Adipocyte (in vitro differentiated cells): ENCODE measurements at regions not wholly inside any gene's neighbourhood (a gene's known extent, or its start where the extent isn't known, plus 50 kb on each side); places are given as distances from the start of the nearest gene placed in this dataset.

Source experiments
- DNase-seq: peaks from one replicate; pipeline ENCODE4 v3.0.0-alpha.2; 2015; ENCODE audit warnings: low read depth
- H3K27me3 ChIP-seq: replicated peaks from 2 replicates; pipeline ENCODE4 v1.7.0; 2013; ENCODE audit warnings: mild to moderate bottlenecking, low read length, moderate library complexity; ENCODE audit not compliant: control insufficient read depth, insufficient read depth
- H3K36me3 ChIP-seq: 2 replicates; pipeline ENCODE4 v1.7.0; 2013; ENCODE audit warnings: low read length, mild to moderate bottlenecking, moderate library complexity; ENCODE audit not compliant: control insufficient read depth, insufficient read depth, severe bottlenecking
- H3K4me1 ChIP-seq: 2 replicates; pipeline ENCODE4 v1.7.0; 2013; ENCODE audit warnings: mild to moderate bottlenecking, low read length, moderate library complexity; ENCODE audit not compliant: control insufficient read depth, insufficient read depth
- H3K4me3 ChIP-seq: 2 replicates; pipeline ENCODE4 v1.7.0; 2013; ENCODE audit warnings: mild to moderate bottlenecking, low read length, moderate library complexity
- H3K9ac ChIP-seq: 2 replicates; pipeline ENCODE4 v1.7.0; 2013; ENCODE audit warnings: mild to moderate bottlenecking, low read length, moderate library complexity
- H3K9me3 ChIP-seq: 2 replicates; pipeline ENCODE4 v1.7.0; 2013; ENCODE audit warnings: mild to moderate bottlenecking, low read length, moderate library complexity; ENCODE audit not compliant: control insufficient read depth

- no peak overlapping the region for H3K4me3 ChIP-seq
- no peaks in the 10 kb centered on the region for H3K27me3 ChIP-seq
- H3K9me3 ChIP-seq = no peaks in the 10 kb centered on the region
- H3K9ac ChIP-seq = no peak overlapping the region
- DNase-seq = no peak
- no peaks in the 10 kb centered on the region for H3K4me1 ChIP-seq
- H3K36me3 ChIP-seq = no peaks in the 10 kb centered on the region
These were observed 646.2 kb downstream of the TRAM1L1 start for GRCh38 chr4:116438981-116439729.

DNA sequence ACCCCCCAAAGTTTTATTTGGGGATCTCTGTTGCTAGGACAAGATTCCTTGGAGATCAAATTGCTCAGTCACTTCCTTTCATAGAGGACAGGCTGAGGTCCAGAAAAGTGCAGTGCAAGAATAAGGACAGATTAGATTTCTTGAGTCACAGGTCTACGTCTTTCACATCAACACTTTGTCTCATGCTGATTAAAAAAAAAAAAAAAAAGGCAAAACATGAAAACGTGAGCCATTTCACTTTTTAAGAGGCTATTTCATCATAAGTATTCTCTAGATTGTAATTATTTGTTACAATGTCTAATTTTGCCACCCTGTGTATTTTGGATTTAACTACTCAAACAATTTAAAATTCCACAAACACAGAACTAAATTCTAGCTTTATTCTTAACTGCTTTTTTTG lies 647.0 kb downstream of the TRAM1L1 start:
- Histone ChIP-seq H3K36me3 (no peaks in the 10 kb centered on the region), H3K27me3 (no peaks in the 10 kb centered on the region), H3K4me1 (no peaks in the 10 kb centered on the region), H3K9me3 (no peaks in the 10 kb centered on the region), H3K4me3 (no peak overlapping the region), H3K9ac (no peak overlapping the region)
- no peak for DNase-seq

- Histone ChIP-seq H3K9me3 (peaks cover 13% of the 10 kb centered on the region), H3K27me3 (no peaks in the 10 kb centered on the region), H3K36me3 (no peaks in the 10 kb centered on the region), H3K4me3 (no peak overlapping the region), H3K9ac (no peak overlapping the region), H3K4me1 (no peaks in the 10 kb centered on the region)
- no peak for DNase-seq
These were observed 657.7 kb downstream of the TRAM1L1 start for GRCh38 chr4:116427666-116428065.

GRCh38 chr4:116413222-116413621 lies 672.2 kb downstream of the TRAM1L1 start:
- no peak for DNase-seq
- H3K36me3 ChIP-seq = no peaks in the 10 kb centered on the region
- no peaks in the 10 kb centered on the region for H3K9me3 ChIP-seq
- no peak overlapping the region for H3K9ac ChIP-seq
- H3K27me3 ChIP-seq = no peaks in the 10 kb centered on the region
- H3K4me3 ChIP-seq = no peak overlapping the region
- no peaks in the 10 kb centered on the region for H3K4me1 ChIP-seq

GRCh38 chr4:116401293-116401692 lies 684.1 kb downstream of the TRAM1L1 start:
- Histone ChIP-seq H3K9ac (no peak overlapping the region), H3K27me3 (no peaks in the 10 kb centered on the region), H3K4me3 (no peak overlapping the region), H3K4me1 (no peaks in the 10 kb centered on the region), H3K9me3 (no peaks in the 10 kb centered on the region), H3K36me3 (no peaks in the 10 kb centered on the region)
- DNase-seq = no peak

DNA sequence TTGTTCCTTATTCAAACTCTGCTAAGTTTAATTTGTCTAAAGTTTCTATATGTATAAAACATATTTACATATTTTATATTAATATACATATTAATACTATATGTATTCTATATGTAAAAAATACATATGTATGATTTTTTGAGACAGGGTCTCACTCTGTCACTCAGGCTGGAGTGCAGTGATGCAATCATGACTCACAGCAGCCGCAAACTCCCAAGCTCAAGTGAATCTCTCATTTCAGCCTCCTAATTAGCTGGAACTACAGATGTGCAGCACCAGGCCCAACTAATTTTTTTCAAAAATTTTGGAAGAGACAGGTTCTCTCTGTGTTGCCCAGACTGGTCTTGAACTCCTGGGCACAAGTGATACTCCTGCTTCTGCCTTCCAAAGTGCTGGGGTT lies 684.9 kb downstream of the TRAM1L1 start:
- H3K9me3 ChIP-seq = no peaks in the 10 kb centered on the region
- H3K36me3 ChIP-seq = no peaks in the 10 kb centered on the region
- DNase-seq = peak; percentile 2
- no peaks in the 10 kb centered on the region for H3K4me1 ChIP-seq
- H3K27me3 ChIP-seq = no peaks in the 10 kb centered on the region
- no peak overlapping the region for H3K9ac ChIP-seq
- H3K4me3 ChIP-seq = no peak overlapping the region

GRCh38 chr4:116397714-116398113 lies 687.7 kb downstream of the TRAM1L1 start:
- H3K4me1 ChIP-seq = no peaks in the 10 kb centered on the region

GRCh38 chr4:116397291-116397690 lies 688.1 kb downstream of the TRAM1L1 start:
- no peak for DNase-seq
- Histone ChIP-seq H3K4me1 (no peaks in the 10 kb centered on the region), H3K36me3 (no peaks in the 10 kb centered on the region), H3K4me3 (no peak overlapping the region), H3K27me3 (no peaks in the 10 kb centered on the region), H3K9ac (no peak overlapping the region), H3K9me3 (no peaks in the 10 kb centered on the region)

More at GRCh38 chr4:116397714-116398113, 687.7 kb downstream of the TRAM1L1 start:
- DNase-seq = no peak
- H3K4me3 ChIP-seq = no peak overlapping the region
- H3K36me3 ChIP-seq = no peaks in the 10 kb centered on the region
- no peaks in the 10 kb centered on the region for H3K9me3 ChIP-seq
- no peaks in the 10 kb centered on the region for H3K27me3 ChIP-seq
- no peak overlapping the region for H3K9ac ChIP-seq

GRCh38 chr4:116395408-116395807 lies 690.0 kb downstream of the TRAM1L1 start:
- no peak overlapping the region for H3K9ac ChIP-seq
- DNase-seq = no peak

DNA sequence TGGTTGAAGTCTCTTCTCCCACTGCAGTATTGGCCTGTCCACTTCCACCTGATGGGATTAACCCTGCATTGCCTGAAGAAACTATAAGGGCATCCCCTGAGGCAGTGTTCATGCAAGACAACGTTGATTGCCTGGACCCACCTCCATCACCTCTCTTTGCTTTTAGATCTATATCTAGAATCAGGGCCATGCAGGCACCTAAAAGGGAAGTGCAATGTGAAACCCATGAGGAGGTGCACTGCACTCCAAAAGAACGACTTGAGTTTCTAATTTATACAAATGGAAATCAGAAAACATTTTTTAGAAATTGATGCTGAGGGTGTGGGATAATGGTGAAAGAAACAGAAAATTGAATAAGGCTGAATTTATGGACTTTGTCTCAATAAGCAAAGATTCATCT lies 694.4 kb downstream of the TRAM1L1 start:
- Histone ChIP-seq H3K36me3 (no peaks in the 10 kb centered on the region), H3K4me1 (no peaks in the 10 kb centered on the region), H3K9me3 (no peaks in the 10 kb centered on the region), H3K4me3 (no peak overlapping the region), H3K27me3 (no peaks in the 10 kb centered on the region), H3K9ac (no peak overlapping the region)
- DNase-seq = no peak

More at GRCh38 chr4:116395408-116395807, 690.0 kb downstream of the TRAM1L1 start:
- Histone ChIP-seq H3K36me3 (no peaks in the 10 kb centered on the region), H3K9me3 (no peaks in the 10 kb centered on the region), H3K4me1 (no peaks in the 10 kb centered on the region), H3K27me3 (no peaks in the 10 kb centered on the region), H3K4me3 (no peak overlapping the region)

DNA sequence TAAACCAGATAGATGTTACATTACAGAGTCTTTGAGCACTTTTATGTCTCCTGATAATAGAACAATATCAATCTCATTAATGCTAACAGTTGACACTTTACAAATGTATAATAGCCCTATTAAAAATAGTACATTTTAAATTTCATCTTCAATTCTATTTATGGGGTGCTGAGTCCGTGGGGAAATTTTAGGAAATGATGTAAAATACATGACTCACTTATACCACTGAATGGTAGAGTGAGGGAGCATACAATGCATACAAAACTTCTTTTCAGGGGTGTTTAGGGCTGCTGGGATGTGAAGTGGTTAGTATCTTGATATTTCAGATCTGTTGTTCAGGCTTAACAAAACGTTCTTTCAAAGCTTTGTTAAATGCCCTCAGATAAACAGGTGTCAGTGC lies 696.2 kb downstream of the TRAM1L1 start:
- Histone ChIP-seq H3K36me3 (no peaks in the 10 kb centered on the region), H3K9me3 (no peaks in the 10 kb centered on the region), H3K9ac (no peak overlapping the region), H3K4me1 (no peaks in the 10 kb centered on the region), H3K4me3 (no peak overlapping the region), H3K27me3 (no peaks in the 10 kb centered on the region)
- DNase-seq = no peak

- Histone ChIP-seq H3K4me1 (no peaks in the 10 kb centered on the region), H3K27me3 (no peaks in the 10 kb centered on the region), H3K36me3 (no peaks in the 10 kb centered on the region), H3K9me3 (no peaks in the 10 kb centered on the region), H3K9ac (no peak overlapping the region), H3K4me3 (no peak overlapping the region)
- no peak for DNase-seq
These were observed 697.4 kb downstream of the TRAM1L1 start for GRCh38 chr4:116387937-116388474.
